NB4 (cell line): ENCODE measurements at regions not wholly inside any gene's neighbourhood (a gene's known extent, or its start where the extent isn't known, plus 50 kb on each side); places are given as distances from the start of the nearest gene placed in this dataset.

ENCODE experiments used
- CTCF ChIP-seq: IDR thresholded peaks from one replicate; pipeline ENCODE4 v1.5.1; 2012; ENCODE audit warnings: low read depth, low read length
- MAX ChIP-seq: IDR thresholded peaks from 2 replicates; pipeline ENCODE4 v1.6.1; 2011; ENCODE audit warnings: low read depth, low read length
- MYC ChIP-seq: IDR thresholded peaks from 2 replicates; pipeline ENCODE4 v1.6.1; 2011; ENCODE audit warnings: low read depth, low read length
- POLR2A ChIP-seq: IDR thresholded peaks from 2 replicates; pipeline ENCODE4 v1.6.1; 2011; ENCODE audit warnings: mild to moderate bottlenecking; ENCODE audit not compliant: insufficient read length; ENCODE audit errors: extremely low read depth

GRCh38 chr2:9749546-9750223, 93.6 kb upstream of the TAF1B start:
- TF ChIP-seq POLR2A, result no peak
- no peak for TF ChIP-seq CTCF
- TF ChIP-seq MAX, result no peak
- TF ChIP-seq MYC, result no peak
